CD14-positive monocyte (primary cell): ENCODE measurements at regions not wholly inside any gene's neighbourhood (a gene's known extent, or its start where the extent isn't known, plus 50 kb on each side); places are given as distances from the start of the nearest gene placed in this dataset.
"Not testable (repeated sequence)": the region's sequence is repeated elsewhere in the genome, so short reads cannot be mapped to it uniquely, and the experiment has no call there.

ENCODE experiments used
- DNase-seq, 3 donors: peaks; one replicate each; pipeline ENCODE4 v3.0.0-alpha.2; 2011 to 2022
- H2AFZ ChIP-seq: 2 replicates; pipeline ENCODE4 v1.6.0; 2012; ENCODE audit warnings: mild to moderate bottlenecking, low read depth, low read length, inconsistent platforms; ENCODE audit not compliant: insufficient read depth, poor library complexity, severe bottlenecking
- H3K27ac ChIP-seq, 2 donors: 1 replicate in 1 of 2; 2 replicates in 1 of 2; pipeline ENCODE4 v1.5.1; 2012 to 2013; ENCODE audit warnings: low read length in 2 of 2, control low read depth in 1 of 2, inconsistent platforms in 1 of 2, low read depth in 1 of 2, mild to moderate bottlenecking in 1 of 2
- H3K27me3 ChIP-seq, 2 donors: one replicate each; pipeline versions ENCODE4 v1.6.0 to v1.6.1; 2011 to 2013; ENCODE audit warnings: low read length in 2 of 2; ENCODE audit not compliant: control insufficient read depth in 2 of 2, insufficient read depth in 2 of 2
- H3K36me3 ChIP-seq, 2 donors: replicated peaks in 1 of 2; 1 replicate in 1 of 2; 2 replicates in 1 of 2; pipeline versions ENCODE4 v1.5.1 to v1.6.1; 2012 to 2013; ENCODE audit warnings: low read length in 2 of 2, control low read depth in 1 of 2, inconsistent platforms in 1 of 2, mild to moderate bottlenecking in 1 of 2; ENCODE audit not compliant: insufficient read depth in 2 of 2, control insufficient read depth in 1 of 2
- H3K4me1 ChIP-seq, 2 donors: 1 replicate in 1 of 2; 2 replicates in 1 of 2; pipeline versions ENCODE4 v1.5.1 to v1.6.1; 2012 to 2013; ENCODE audit warnings: low read length in 2 of 2, control low read depth in 1 of 2, inconsistent platforms in 1 of 2, mild to moderate bottlenecking in 1 of 2, moderate library complexity in 1 of 2; ENCODE audit not compliant: insufficient read depth in 2 of 2, control insufficient read depth in 1 of 2
- H3K4me2 ChIP-seq: replicated peaks from 2 replicates; pipeline ENCODE3; 2012; ENCODE audit warnings: low read length, moderate library complexity, mild to moderate bottlenecking; ENCODE audit not compliant: poor library complexity, severe bottlenecking; ENCODE audit errors: extremely low read depth
- H3K4me3 ChIP-seq, 3 experiments: fragments of 200-600 bp in 1 of 3; sonication (generic) in 1 of 3; replicated peaks in 1 of 3; 1 replicate in 2 of 3; 2 replicates in 1 of 3; pipeline ENCODE4 v1.5.1; 2011 to 2013; ENCODE audit warnings: low read length in 3 of 3, mild to moderate bottlenecking in 3 of 3, control low read depth in 2 of 3, low read depth in 2 of 3, inconsistent platforms in 1 of 3, moderate library complexity in 1 of 3
- H3K79me2 ChIP-seq: 2 replicates; pipeline ENCODE4 v1.6.0; 2012; ENCODE audit warnings: mild to moderate bottlenecking, control low read depth, inconsistent platforms, low read length, moderate library complexity; ENCODE audit not compliant: insufficient read depth
- H3K9ac ChIP-seq: 2 replicates; pipeline ENCODE4 v1.6.0; 2017; ENCODE audit warnings: low read length, mild to moderate bottlenecking; ENCODE audit not compliant: insufficient read depth, poor library complexity, severe bottlenecking
- H3K9me3 ChIP-seq, 2 donors: replicated peaks in 1 of 2; 1 replicate in 1 of 2; 2 replicates in 1 of 2; pipeline versions ENCODE4 v1.5.1 to v1.6.1; 2012 to 2013; ENCODE audit warnings: low read length in 2 of 2, control low read depth in 1 of 2; ENCODE audit not compliant: control insufficient read depth in 1 of 2, insufficient read depth in 1 of 2
- H4K20me1 ChIP-seq: 2 replicates; pipeline ENCODE4 v1.6.0; 2012; ENCODE audit warnings: mild to moderate bottlenecking, low read length, control low read depth, moderate library complexity; ENCODE audit not compliant: insufficient read depth
- H3K27ac Mint-ChIP-seq, 7 donors: one replicate each; pipeline ENCODE4 v1.8.0; 2020; ENCODE audit warnings: mild to moderate bottlenecking in 7 of 7, mixed read lengths in 7 of 7, moderate library complexity in 6 of 7, inconsistent platforms in 2 of 7
- H3K27me3 Mint-ChIP-seq, 3 donors: one replicate each; pipeline ENCODE4 v1.8.0; 2021 to 2022; ENCODE audit warnings: low read depth in 3 of 3, mild to moderate bottlenecking in 3 of 3, mixed read lengths in 3 of 3, moderate library complexity in 3 of 3, inconsistent platforms in 1 of 3
- H3K36me3 Mint-ChIP-seq, 2 donors: one replicate each; pipeline ENCODE4 v1.8.0; 2020; ENCODE audit warnings: mixed read lengths in 2 of 2, inconsistent platforms in 1 of 2, mild to moderate bottlenecking in 1 of 2
- H3K4me1 Mint-ChIP-seq: one replicate; pipeline ENCODE4 v1.8.0; 2020; ENCODE audit warnings: mild to moderate bottlenecking, mixed read lengths
- H3K4me3 Mint-ChIP-seq, 2 donors: one replicate each; pipeline ENCODE4 v1.8.0; 2020; ENCODE audit warnings: mild to moderate bottlenecking in 2 of 2, mixed read lengths in 2 of 2, moderate library complexity in 1 of 2
- H3K9me3 Mint-ChIP-seq, 7 donors: one replicate each; pipeline ENCODE4 v1.8.0; 2020 to 2022; ENCODE audit warnings: mixed read lengths in 7 of 7, mild to moderate bottlenecking in 6 of 7, moderate library complexity in 6 of 7, inconsistent platforms in 2 of 7
- WGBS: methylation state at CpG from one replicate; pipeline ENCODE4 v1.1.5; 2013; ENCODE audit warnings: missing lambda C conversion rate; ENCODE audit not compliant: insufficient coverage; 5-methylcytosine and 5-hydroxymethylcytosine counted together
- intact Hi-C, 2 donors: fragments of 100-400 bp; cut with micrococcal nuclease; formaldehyde crosslinking; loops; one replicate each; pipeline versions ENCODE4 v1.15.0 to v1.15.1; 2023
- TF ChIP-seq, protein P1 (sequence below): fragments of 200-600 bp; IDR thresholded peaks from one replicate; pipeline ENCODE4 v1.8.0; 2022; ENCODE audit warnings: antibody characterized with exemption, mild to moderate bottlenecking

DNA sequence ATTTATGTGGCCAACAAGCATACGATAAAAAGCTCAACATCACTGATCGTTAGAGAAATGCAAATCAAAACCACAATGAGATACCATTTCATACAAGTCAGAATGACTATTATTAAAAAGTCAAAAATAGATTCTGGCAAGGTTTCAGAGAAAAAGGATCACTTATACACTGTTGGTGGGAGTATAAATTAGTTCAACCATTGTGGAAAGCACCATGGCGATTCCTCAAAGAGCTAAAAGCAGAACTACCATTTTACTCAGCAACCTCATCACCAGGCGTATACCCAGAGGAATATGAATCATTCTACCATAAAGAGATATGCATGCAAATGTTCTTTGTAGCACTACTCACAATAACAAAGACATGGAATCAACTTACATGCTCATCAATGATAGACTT lies 478.7 kb upstream of the GALNTL6 start:
- TF ChIP-seq, protein P1, sequence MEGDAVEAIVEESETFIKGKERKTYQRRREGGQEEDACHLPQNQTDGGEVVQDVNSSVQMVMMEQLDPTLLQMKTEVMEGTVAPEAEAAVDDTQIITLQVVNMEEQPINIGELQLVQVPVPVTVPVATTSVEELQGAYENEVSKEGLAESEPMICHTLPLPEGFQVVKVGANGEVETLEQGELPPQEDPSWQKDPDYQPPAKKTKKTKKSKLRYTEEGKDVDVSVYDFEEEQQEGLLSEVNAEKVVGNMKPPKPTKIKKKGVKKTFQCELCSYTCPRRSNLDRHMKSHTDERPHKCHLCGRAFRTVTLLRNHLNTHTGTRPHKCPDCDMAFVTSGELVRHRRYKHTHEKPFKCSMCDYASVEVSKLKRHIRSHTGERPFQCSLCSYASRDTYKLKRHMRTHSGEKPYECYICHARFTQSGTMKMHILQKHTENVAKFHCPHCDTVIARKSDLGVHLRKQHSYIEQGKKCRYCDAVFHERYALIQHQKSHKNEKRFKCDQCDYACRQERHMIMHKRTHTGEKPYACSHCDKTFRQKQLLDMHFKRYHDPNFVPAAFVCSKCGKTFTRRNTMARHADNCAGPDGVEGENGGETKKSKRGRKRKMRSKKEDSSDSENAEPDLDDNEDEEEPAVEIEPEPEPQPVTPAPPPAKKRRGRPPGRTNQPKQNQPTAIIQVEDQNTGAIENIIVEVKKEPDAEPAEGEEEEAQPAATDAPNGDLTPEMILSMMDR = no peak

DNA sequence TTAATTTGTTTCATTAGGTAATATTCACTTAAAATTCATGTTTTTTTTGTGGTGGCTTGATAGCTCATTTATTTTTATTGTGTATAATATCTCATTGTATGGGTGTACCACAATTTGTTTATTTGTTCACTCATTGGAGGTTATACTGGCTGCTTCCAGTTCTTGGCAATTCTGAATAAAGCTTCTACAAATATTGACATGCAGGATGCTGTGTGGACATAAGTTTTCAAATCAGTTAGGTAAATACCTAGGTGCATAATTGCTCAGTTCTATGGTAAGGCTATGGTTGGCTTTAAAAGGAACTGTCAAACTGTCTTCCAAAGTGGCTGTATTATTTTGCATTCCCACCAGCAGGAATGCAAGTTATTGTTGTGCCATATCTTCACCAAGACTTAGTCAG lies 504.5 kb upstream of the GALNTL6 start:
- Histone ChIP-seq H2AFZ (no peak overlapping the region), H3K4me2 (no peak overlapping the region), H3K36me3 (no peaks in the 10 kb centered on the region), H3K9ac (no peak overlapping the region), H3K4me1 (no peaks in the 10 kb centered on the region), H3K27ac (no peak overlapping the region), H3K79me2 (no peaks in the 10 kb centered on the region), H3K27me3 (no peaks in the 10 kb centered on the region), H3K4me3 (no peak overlapping the region), H3K9me3 (no peaks in the 10 kb centered on the region), H4K20me1 (no peaks in the 10 kb centered on the region)
- Mint-ChIP-seq H3K27me3 (no peaks in the 10 kb centered on the region), H3K36me3 (no peaks in the 10 kb centered on the region), H3K27ac (no peak overlapping the region), H3K4me3 (no peak overlapping the region), H3K9me3 (peaks cover 0 to 15% (median 8%) of the 10 kb centered on the region in 7 donors), H3K4me1 (no peaks in the 10 kb centered on the region)
- TF ChIP-seq, protein P1 = no peak
- intact Hi-C loops = no loop called here
- no peak for DNase-seq

More for the DNA sequence above, 478.7 kb upstream of the GALNTL6 start:
- Mint-ChIP-seq H3K9me3 (peaks cover 0 to 9% (median 3%) of the 10 kb centered on the region in 7 donors), H3K27me3 (peaks cover 0 to 1% (median 0%) of the 10 kb centered on the region in 3 donors), H3K27ac (no peak overlapping the region), H3K4me1 (no peaks in the 10 kb centered on the region), H3K36me3 (no peaks in the 10 kb centered on the region), H3K4me3 (no peak overlapping the region)
- peaks cover 0 to 3% of the 10 kb centered on the region in 2 donors for H3K9me3 ChIP-seq
- H3K36me3 ChIP-seq = no peaks in the 10 kb centered on the region
- no peak for DNase-seq
- no peak overlapping the region for H3K4me3 ChIP-seq
- no peak overlapping the region for H3K4me2 ChIP-seq
- no CpG with 5 or more reads among the region's 4 CpGs for WGBS
- no peaks in the 10 kb centered on the region for H3K4me1 ChIP-seq
- H4K20me1 ChIP-seq = no peaks in the 10 kb centered on the region
- no peaks in the 10 kb centered on the region for H3K27me3 ChIP-seq
- H3K79me2 ChIP-seq = no peaks in the 10 kb centered on the region
- H3K27ac ChIP-seq = no peak overlapping the region
- H2AFZ ChIP-seq = no peak overlapping the region
- no peak overlapping the region for H3K9ac ChIP-seq
- intact Hi-C loops = no loop called here

DNA sequence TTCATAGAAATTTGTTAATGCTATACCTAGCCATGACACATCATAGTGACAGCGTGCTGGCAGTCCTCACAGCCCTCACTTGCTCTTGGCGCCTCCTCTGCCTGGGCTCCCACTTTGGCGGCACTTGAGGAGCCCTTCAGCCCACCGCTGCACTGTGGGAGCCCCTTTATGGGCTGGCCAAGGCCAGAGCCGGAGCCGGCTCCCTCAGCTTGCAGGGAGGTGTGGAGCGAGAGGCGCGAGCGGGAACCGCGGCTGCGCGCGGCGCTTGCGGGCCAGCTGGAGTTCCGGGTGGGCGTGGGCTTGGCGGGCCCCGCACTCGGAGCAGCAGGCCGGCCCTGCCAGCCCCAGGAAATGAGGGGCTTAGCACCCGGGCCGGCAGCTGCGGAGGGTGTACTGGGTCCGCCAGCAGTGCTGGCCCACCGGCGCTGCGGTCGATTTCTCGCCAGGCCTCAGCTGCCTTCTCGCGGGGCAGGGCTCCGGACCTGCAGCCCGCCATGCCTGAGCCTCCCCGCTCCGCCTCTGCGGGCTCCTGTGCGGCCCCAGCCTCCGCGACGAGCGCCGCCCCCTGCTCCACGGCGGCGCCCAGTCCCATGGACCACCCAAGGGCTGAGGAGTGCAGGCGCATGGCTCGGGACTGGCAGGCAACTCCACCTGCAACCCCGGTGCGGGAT lies 515.0 kb upstream of the GALNTL6 start:
- intact Hi-C loops, H3K27me3 Mint-ChIP-seq, H3K9me3 ChIP-seq, H3K4me3 ChIP-seq, H4K20me1 ChIP-seq, H3K4me2 ChIP-seq, H3K79me2 ChIP-seq, H3K27ac ChIP-seq, H2AFZ ChIP-seq, H3K4me3 Mint-ChIP-seq, H3K4me1 ChIP-seq, H3K9ac ChIP-seq, DNase-seq, H3K27me3 ChIP-seq, H3K36me3 Mint-ChIP-seq, H3K36me3 ChIP-seq, H3K4me1 Mint-ChIP-seq, H3K27ac Mint-ChIP-seq: not testable (repeated sequence)
- 92% methylated on average over 49 of the region's 52 CpGs for WGBS
- peaks cover 2 to 15% (median 6%) of the 10 kb centered on the region in 7 donors for H3K9me3 Mint-ChIP-seq
